Thyroid gland (tissue), 4 donors: ENCODE measurements at regions not wholly inside any gene's neighbourhood (a gene's known extent, or its start where the extent isn't known, plus 50 kb on each side); places are given as distances from the start of the nearest gene placed in this dataset.

Experiments used
- POLR2A ChIP-seq, 2 donors: fragments of 450-650 bp; IDR thresholded peaks; one replicate each; pipeline ENCODE4 v1.6.1; 2017; ENCODE audit warnings: antibody characterized with exemption in 2 of 2, mild to moderate bottlenecking in 2 of 2, moderate library complexity in 1 of 2
- TF ChIP-seq, protein P1 (sequence below), 6 experiments: fragments of 200-600 bp in 3 of 6; fragments of 450-650 bp in 3 of 6; sonication (generic) in 3 of 6; IDR thresholded peaks; one replicate each; pipeline ENCODE4 v1.5.1; 2016 to 2019; ENCODE audit warnings: antibody characterized with exemption in 6 of 6, mild to moderate bottlenecking in 2 of 6, inconsistent platforms in 1 of 6, moderate library complexity in 1 of 6

DNA sequence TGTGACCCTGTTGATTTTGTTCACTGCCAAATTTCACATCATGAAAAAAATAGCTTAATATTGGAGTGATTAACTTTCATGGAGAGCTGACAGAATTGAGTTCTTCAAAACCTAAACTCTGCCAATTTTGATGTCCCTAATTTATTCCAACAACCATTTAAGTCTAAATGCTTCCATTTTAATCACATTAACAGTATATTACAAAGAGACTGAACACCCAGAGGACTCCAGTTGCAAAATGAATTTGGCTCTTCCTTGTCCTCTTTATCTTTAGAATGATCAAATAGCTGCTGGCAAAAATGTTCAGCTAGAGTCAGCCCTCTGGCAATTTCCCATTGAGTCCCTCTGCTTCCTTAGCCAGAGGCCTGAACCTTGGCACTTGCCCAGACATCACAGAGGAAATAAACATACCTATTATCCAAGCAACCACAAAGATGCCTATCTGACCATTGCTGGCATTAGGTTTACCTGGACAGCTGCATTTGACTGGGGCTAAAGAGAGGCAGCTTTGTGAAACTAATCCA, 299.0 kb upstream of the STXBP5 start:
- TF ChIP-seq, protein P1, sequence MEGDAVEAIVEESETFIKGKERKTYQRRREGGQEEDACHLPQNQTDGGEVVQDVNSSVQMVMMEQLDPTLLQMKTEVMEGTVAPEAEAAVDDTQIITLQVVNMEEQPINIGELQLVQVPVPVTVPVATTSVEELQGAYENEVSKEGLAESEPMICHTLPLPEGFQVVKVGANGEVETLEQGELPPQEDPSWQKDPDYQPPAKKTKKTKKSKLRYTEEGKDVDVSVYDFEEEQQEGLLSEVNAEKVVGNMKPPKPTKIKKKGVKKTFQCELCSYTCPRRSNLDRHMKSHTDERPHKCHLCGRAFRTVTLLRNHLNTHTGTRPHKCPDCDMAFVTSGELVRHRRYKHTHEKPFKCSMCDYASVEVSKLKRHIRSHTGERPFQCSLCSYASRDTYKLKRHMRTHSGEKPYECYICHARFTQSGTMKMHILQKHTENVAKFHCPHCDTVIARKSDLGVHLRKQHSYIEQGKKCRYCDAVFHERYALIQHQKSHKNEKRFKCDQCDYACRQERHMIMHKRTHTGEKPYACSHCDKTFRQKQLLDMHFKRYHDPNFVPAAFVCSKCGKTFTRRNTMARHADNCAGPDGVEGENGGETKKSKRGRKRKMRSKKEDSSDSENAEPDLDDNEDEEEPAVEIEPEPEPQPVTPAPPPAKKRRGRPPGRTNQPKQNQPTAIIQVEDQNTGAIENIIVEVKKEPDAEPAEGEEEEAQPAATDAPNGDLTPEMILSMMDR (IDR thresholded peaks at IDR 0.05): no peak
- no peak for TF ChIP-seq POLR2A (IDR thresholded peaks at IDR 0.05)
